GM19438 (cell line): ENCODE measurements at regions not wholly inside any gene's neighbourhood (a gene's known extent, or its start where the extent isn't known, plus 50 kb on each side); places are given as distances from the start of the nearest gene placed in this dataset.

Source experiments
- ATAC-seq: cut with Tn5 transposase; IDR thresholded peaks from one replicate; pipeline ENCODE4 v1.9.1; 2021; ENCODE audit warnings: low read depth; ENCODE audit not compliant: unreplicated experiment

GRCh38 chr14:75333606-75334548 lies 55.2 kb downstream of the FOS start:
- peak; percentile 63 for ATAC-seq

- peak; percentile 53 for ATAC-seq
Observed at GRCh38 chr14:75334549-75335051, 56.0 kb downstream of the FOS start.

- ATAC-seq, result no peak
Observed at GRCh38 chr14:75335571-75335970, 56.9 kb downstream of the FOS start.

GRCh38 chr14:75338398-75338797 lies 59.8 kb downstream of the FOS start:
- no peak for ATAC-seq

DNA sequence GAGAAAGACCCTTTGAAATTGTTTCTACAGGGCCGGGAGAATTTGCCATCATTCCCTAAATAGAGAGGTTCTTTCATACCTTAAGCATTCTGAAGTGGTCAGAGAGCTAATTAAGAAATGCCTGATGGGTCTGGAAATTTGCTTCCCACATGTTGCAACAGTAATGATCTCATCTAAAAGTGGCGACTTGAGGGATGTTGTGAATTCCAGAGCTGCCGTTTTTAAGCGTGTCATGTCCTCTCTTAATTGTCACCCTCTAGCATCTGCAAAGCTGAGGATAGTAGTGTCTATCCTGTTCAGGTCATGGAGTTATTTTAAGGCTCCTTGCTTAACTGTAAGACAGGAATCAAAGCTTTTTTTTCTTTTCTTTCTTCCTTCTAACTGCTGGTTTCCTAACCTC lies 60.4 kb downstream of the FOS start:
- no peak for ATAC-seq

DNA sequence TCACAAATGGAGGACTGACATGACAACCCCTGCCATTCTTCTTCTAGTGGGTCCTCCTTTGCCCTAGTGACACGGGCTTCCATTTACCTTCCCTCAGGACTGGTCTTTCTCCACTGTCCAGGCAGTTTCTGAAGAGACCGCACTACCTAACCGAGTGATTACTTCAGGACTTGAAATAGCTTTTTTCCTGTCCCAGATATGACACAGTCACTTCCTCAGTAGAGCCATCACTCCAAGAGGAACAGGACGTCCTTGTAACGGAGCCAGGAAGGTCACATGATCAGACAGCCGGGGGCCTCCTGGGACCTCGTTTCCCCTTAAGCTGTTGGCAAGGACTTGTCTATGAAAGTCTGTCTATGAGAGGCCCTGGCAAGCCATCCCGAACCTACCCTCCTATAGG lies 62.3 kb downstream of the FOS start:
- ATAC-seq, result no peak

DNA sequence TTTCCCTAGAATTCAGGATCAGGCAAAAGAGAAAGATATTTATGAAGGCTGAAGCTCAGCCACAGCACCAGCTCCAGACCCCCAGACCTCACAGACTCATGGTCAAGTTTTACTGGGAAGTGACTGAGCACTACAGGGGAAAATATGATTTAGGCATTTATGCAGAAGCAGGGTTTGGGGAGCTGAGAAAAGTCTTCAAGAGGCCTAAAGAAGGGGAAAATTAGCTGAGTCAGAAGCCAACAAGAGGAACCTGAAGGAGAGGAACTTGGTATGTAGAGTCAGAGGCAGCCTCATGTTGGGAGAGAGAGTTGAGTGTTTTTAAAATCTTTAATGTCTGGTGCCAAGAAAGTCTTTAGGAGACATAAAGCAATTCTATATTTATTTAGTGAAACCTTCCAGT lies 63.0 kb downstream of the FOS start:
- no peak for ATAC-seq

GRCh38 chr14:75342762-75343599 lies 64.4 kb downstream of the FOS start:
- ATAC-seq, result no peak

DNA sequence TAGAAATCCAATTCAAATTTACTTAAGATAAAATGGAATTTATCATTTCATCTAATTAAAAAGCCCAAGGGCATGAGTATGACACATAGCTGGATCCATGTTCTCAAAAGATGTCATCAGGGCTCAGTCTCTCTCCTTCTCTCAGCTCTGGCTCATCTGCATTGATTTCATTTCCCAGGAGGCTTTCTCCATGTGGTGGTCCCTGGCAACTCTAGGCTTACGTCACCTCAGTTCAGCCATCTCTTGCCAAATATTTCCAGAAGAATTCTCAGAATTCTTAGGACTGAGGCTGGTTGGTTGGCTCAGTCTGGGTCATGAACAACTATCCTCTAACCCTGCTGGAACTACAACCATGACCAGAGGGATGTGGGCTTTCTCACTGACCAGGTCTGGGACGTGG lies 65.3 kb downstream of the FOS start:
- no peak for ATAC-seq

- no peak for ATAC-seq
Observed at GRCh38 chr14:75344411-75344810, 65.8 kb downstream of the FOS start.

- no peak for ATAC-seq
Observed at GRCh38 chr14:75350505-75351060, 72.0 kb downstream of the FOS start.

GRCh38 chr14:75359098-75359497 lies 68.7 kb upstream of the JDP2 start:
- ATAC-seq, result no peak

DNA sequence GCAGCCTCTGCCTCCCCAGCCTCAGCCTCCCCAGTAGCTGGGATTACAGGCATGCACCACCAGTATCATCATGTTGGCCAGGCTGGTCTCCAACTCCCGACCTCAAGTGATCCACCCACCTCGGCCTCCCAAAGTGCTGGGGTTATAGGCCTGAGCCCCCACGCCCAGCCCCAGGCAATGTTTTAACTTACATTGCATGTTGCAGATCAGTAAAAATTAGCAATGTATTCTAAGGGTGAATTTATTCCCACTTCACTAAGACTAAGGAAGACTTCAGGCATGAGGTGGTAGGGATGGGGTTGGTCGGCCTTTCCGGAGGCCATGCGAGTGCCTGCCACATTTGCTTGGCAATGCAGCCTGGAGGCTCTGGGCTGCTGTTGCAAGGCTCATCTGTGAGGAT lies 66.8 kb upstream of the JDP2 start:
- no peak for ATAC-seq

- no peak for ATAC-seq
Observed at GRCh38 chr14:75361751-75362433, 65.9 kb upstream of the JDP2 start.

DNA sequence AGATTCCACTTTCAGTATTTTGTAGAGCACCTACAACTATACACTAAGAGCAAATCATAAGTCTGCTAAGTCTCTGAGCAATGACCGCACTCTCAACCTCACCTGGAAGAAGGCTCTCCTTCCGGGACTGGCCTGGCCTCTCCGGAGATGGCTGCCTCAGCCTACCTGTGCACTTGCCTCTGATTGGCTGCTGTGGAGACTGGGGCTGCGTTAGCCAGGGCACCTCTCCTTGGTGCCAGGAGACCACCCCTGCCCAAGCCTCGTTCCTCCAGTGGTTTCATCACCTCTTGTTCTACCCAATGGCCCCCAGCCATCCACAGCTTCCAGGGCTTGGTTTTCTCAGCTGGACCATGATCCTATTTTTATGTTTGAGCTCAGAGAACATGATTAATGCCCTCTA lies 64.7 kb upstream of the JDP2 start:
- no peak for ATAC-seq

DNA sequence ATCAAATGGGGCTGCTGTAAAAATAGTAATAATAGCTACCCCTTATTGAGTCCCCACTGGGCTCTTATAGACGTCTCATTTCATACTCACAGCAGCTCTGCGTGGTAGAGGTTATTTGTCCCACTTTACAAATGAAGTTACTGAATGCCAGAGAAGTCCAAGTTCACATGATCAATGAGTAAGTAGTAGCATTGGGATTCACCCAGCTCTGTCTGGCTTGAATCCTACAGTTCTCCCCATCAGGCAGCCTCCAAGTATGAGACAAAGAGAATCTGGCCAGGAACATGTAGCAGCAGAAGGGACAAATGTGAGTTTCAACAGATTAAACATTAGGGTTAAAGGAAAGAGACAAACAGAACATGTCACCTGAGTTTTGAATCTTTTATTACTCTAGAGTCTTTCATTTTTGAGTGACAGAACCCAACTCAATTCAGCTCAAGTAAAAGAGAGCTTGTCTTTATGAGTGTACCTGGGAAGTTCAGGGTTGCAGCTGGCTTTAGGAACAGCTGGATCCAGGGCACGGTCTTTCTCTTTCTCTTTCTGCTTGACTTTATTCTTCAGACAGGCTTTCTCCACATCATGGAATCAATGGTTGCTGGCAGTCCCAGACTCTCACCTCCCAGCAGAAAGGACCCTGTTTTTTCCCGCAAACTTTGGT lies 64.1 kb upstream of the JDP2 start:
- ATAC-seq, result no peak

DNA sequence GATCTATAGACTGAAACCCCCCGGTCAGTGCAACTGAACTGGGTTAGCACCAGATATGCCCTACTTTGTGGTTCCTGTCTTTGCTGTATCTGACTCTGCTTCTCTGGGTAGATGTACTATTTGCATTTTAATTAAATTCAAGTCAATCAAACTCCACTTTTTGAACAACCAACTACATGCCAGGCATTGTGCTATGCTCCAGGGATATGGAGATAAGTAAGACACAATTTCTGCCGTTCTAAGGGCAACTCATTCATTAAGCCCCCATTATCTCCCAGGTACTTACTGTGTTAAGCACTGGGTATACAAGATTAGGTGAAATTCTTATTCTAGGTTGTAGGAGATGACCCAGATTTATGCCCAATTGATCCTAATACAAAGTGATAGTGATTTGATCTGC lies 62.7 kb upstream of the JDP2 start:
- ATAC-seq, result no peak

DNA sequence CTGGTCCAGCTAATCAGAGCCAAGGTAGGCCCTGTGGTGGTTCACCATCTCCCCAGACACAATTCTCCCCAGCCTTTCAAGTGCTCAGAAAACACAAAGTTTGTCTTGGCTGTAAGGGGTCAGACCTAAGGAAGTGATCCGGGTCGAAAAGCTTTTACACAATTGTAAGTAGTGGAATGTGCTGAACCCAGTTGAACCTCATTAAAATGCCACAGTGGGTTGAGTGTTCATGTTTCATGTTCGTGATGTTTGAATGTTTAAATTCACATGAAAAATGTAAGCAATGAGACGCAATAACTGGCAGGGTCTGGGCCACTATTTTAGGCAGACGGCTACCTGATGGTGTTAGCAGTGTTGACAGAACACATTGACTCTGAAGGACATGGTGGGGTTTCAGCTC lies 60.9 kb upstream of the JDP2 start:
- ATAC-seq, result no peak

- no peak for ATAC-seq
Observed at GRCh38 chr14:75368333-75368732, 59.5 kb upstream of the JDP2 start.

DNA sequence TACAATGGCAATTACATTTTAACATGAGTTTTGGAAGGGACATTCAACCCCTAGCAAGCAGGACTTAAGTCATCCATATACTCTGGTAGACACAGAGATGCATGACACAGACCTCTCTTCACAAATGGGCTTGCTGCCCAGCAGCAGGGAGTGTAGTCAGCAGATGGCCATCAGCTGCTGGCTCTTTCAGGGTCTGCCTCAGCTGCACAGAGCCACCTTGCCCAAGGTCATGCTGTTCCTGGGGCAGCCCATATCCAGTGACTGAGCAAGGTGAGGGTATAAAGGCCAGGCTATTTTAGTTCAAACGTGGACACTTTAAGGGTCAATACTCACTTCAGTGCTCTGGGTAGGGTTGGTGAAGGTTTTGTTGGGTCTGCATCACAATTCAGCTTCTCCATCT lies 58.3 kb upstream of the JDP2 start:
- no peak for ATAC-seq
